Left hindlimb (tissue), 1 donor: ENCODE measurements at regions not wholly inside any gene's neighbourhood (a gene's known extent, or its start where the extent isn't known, plus 50 kb on each side); places are given as distances from the start of the nearest gene placed in this dataset.
"Not testable (repeated sequence)": the region's sequence is repeated elsewhere in the genome, so short reads cannot be mapped to it uniquely, and the experiment has no call there.

ENCODE experiments used
- DNase-seq: peaks from one replicate; pipeline ENCODE4 v3.0.0-alpha.2; 2018

DNA sequence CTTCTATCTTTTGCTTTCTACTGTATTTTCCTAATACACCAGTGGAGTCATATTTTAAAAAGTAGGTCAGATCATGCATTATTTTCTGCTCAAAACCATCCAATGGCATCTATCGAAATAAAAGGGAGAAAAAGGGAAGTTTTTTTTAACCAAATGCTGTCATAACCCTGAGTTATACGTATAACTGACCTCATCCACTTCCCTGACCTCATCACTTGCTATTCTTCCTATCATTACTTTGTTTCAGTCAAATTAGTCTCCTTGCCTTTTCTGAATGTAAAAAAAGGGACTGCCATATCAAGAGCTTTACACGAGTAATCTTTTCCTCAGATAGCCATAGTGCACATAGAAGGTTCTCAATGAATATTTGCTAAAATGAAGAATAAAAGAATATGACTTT is 1383.6 kb downstream of the ZPLD1 start:
- no peak for DNase-seq

DNA sequence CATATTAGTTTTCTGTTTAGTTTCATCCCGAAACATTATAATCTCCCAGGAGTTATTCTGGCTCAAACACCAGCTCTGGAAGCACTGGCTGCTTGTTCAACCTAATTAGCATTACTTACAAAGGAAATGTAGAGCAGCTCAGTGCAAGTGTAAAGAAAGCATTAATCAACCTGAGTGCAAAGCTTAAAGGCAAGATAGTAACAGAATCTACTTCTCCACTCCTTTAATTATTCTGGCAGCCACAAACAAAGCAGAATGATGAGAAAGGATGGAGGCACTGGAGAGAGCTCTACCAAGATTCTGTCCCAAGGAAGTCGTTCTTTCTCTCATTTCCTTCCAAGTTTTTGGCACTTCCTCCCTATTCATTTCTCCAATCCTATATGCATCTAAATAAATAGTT is 1384.0 kb downstream of the ZPLD1 start:
- no peak for DNase-seq

DNA sequence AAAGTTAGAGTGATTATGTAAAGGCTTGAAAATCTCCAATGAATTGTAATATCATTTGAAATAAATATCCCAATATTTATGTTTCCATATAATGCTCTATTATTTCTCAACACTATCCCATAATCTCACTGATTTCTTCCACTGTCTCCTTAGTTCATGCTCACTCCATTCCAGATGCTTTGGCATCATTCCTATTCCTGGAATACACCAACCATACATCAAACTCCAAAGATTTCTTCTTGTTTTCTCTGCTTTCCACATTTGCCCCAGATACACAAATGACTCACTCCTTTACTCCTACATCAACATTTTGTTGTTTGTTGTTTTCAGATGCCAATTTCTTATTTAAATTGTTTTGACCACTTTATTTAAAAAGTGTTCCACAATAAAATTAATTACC is 1390.8 kb downstream of the ZPLD1 start:
- DNase-seq, result no peak

DNA sequence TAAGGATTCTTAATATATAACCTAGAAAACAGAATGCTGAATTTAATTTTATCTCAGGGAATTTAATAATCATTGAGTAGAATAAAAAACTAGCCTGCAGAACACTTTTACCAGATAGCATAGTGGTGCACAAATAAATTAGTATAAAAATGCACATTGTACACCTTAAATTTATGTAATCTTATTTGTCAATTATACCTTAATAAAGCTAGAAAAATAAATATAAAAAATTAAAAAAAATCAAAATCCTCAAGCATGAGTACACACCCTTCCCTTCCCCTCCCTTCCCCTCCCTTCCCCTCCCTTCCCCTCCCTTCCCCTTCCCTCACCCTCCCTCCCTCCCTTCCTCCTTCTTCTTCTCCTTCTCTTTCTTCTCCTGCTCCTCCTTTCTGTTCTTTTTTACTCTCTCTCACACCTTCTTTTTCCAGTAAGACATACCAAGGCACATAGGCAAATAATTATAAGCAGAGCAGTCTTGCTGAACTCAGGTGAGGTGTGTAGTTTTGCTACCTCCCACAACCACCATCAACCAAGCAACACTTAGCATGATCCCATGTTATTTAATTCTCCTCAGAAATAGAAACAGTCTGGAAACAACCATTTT is 1395.0 kb downstream of the ZPLD1 start:
- no peak for DNase-seq

DNA sequence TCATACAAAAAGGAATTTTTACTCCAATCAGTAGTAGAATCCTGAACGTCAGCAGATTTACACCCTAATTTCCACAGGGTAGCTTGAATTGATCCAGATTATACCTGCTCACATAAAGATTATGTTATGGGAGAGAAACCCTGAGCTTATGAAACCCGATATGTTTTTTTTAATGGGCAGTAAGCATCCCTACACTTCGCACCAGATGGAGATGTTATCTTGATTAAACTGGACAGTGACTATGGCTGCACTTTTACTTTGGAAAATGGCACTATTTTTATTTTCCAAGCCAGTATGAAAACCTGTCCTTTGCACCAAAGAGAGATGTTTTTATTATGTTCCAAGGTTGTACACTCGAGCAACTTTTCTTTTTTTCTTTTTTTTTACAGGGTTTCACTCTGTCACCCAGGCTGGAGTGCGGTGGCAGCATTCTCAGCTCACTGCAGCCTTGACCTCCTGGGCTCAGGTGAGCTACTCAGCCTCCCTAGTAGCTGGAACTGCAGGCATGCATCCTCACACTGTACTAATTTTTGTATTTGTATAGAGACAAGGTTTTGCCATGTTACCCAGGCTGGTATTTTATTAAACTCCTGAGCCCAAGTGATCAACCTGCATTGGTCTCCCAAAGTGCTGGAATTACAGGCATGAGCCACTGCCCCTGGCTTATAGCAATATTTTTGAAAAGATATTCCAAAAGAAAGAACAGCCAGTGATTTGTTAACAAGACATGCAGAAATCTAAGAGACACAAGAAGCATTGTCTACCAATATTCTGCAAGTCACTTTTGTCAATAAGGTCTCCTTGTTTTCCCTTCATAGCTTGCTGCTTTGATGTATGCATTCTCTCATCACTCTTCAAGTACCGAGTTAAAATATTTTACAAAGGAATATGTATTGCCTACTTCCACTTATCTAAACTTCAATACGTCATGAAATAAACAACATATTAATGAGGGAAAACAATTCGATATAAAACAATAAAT is 1412.6 kb downstream of the ZPLD1 start:
- no peak for DNase-seq

DNA sequence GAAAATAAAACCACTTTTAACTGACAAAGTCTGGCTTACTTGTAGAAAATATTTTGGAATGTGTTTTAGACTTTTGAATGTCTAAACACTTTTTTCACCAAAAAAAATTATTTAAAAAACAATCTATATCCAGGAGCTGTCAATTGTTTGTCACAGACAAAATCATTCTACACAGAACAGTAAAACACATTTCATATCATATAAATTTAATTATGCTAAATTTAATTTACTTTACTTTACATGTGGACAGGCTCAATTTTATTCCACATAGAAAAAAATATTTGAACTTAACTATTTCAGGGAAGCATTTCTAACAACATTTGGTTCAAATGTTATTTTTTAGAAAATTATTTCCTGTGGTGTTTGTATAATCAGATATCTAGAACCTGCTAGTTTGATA is 1417.0 kb downstream of the ZPLD1 start:
- no peak for DNase-seq

DNA sequence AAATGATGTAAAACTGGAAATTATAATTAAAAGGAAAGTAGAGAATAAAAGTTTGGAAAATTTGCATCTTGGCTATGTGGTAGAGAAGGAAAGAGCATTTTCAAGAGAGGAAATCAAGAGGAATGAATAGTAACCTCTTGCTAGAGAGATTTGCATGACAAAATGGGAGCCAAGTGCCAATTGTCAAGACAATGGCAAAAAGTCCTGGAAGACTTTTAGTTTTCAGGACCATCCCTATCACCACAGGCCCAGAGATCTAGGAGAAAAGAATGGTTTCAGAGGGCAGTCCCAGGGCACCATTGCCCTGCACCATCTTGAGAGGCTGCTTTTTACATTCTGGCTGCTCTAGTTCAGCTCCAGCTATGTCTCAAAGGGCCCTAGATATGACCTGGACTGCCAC is 1427.6 kb downstream of the ZPLD1 start:
- DNase-seq, result no peak

DNA sequence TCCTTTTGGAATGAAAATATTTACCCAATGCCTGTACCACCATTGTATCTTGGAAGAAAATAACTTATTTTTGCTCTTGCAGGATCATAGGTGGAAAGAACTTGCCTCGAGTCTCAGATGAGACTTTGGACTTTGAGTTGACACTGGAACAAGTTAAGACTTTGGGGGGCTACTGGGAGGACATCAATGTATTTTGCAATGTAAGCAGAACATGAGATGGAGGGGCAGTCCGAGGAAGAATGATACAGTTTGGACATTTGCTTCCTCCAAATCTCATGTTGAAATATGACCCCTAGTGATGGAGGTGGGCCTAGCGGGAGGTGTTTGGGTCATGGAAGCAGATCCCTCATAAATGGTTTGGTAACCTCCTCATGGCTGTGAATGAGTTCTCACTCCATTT is 1428.6 kb downstream of the ZPLD1 start:
- DNase-seq, result no peak

DNA sequence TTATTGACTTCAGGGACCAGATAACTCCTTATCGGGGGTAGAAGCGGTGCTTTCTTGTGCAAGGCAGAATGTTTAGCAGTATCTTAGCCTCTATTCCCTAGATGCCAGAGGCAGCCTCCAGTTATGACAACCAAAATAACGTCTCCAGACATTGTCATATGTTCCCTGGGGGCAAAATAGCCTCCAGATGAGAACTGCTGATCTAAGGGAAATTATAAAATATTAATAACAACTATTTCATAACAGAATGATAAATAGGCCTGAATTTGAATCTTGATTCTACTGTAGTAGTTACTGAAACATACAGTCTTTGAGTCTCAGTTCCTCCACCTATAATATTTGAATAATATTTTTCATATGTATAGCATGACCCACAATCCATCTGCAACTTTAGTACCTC is 1431.3 kb downstream of the ZPLD1 start:
- no peak for DNase-seq

DNA sequence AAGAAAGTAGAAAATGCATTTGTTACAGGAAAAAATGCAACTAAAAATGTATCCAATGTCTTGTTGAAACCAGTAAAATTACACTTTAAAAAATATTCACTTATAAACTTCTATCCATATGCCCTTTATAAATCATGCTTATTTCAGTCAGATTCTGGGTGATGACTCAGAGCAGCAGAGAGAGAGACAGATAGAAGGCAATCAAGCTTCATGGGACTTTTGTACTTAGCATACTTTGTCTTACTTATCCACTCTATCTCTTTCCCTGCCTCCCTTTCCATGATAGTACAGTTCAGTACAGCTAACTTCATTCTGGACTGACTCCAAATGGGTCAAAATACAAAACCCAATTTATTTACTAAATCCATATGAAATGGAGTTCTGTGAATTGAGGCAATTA is 1438.2 kb downstream of the ZPLD1 start:
- no peak for DNase-seq

DNA sequence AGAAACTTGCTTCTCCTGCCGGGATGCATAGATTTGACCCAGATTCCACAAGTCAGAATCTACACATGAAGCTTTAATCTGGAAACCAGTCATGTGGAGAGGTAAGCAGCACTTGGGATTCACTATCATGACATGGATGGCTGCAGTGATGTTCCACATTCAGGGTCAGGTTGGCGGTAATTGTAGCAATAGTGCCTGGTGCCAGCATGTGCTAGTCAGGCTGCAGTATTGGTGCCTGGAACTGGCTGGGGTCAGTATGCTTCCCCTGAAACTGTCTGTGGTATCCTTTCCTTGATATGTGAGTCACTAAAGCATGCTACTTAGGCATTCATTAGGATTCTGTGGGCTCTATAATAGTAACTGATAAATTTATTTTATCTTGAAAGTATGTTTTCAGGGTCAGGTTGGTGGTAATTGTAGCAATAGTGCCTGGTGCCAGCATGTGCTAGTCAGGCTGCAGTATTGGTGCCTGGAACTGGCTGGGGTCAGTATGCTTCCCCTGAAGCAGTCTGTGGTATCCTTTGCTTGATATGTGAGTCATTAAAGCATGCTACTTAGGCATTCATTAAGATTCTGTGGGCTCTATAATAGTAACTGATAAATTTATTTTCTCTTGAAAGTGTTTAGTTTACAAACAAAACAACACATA is 1439.2 kb downstream of the ZPLD1 start:
- DNase-seq, result no peak

DNA sequence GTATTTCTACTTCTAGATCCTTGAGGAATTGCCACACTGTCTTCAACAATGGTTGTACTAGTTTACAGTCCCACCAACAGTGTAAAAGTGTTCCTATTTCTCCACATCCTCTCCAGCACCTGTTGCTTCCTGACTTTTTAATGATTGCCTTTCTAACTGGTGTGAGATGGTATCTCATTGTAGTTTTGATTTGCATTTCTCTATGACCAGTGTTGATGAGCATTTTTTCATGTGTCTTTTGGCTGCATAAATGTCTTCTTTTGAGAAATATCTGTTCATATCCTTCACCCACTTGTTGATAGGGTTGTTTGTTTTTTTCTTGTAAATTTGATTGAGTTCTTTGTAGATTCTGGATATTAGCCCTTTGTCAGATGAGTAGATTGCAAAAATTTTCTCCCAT is 1447.0 kb downstream of the ZPLD1 start:
- not testable (repeated sequence) for DNase-seq

DNA sequence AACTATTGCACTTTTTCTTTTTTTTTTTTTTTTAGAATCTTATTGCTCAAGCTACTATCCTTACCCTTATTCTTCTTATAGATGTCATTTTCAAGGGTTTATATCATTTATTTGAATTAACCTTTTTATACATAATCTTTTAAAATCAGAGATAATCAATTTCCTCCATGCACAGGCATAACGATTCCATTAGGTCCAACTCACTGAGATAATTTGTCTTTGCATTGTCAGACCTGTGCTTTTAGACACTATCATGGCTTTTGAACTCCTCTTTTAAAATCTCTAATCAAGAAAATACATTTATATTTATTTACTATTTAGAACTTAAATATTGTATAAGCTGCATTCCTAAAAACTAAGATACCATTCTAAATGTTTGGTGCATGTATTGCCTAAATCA is 1454.9 kb downstream of the ZPLD1 start:
- DNase-seq, result no peak

DNA sequence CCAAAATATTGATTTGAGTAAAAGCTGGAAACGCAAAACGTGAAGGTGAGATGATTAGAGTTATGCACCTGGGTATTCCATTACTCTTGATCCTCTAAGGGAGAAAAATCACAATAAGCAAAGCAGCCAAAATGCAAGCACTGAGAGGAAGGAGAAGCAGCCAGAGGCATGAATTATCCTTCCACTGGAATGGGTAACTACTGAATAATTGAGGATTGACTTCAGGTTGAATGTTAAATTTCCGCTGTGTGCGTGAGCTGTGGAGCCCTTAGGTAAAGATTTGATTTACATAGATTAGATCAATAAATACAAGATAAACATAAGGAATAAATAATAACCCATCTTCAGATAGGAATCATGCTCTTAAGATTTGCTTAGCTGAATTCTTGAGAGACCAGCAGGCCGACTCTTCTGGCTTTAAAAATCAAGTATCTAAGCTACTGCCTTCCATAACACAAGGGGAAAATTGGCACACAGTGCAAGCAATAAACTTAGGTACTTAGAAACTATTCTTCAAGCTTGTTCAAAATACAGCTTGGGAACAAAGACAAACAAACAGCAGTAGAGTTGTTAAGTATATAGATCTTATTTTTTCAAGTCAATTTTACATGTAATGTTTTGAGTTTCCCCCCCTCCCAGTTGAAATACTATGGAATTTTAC is 1459.5 kb downstream of the ZPLD1 start:
- DNase-seq, result no peak

DNA sequence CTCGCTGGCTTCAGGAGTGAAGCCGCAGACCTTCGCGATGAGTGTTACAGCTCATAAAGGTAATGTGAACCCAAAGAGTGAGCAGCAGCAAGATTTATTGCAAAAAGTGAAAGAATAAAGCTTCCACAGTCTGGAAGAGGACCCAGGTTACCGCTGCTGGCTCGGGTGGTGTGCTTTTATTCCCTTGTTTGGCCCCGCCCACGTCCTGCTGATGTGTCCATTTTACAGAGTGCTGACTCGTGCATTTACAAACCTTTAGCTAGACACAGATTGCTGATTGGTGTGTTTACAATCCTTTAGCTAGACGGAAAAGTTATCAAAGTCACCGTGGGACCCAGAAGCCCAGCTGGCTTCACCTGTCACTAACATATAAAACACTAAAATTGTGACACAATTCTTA is 1464.5 kb downstream of the ZPLD1 start:
- no peak for DNase-seq

DNA sequence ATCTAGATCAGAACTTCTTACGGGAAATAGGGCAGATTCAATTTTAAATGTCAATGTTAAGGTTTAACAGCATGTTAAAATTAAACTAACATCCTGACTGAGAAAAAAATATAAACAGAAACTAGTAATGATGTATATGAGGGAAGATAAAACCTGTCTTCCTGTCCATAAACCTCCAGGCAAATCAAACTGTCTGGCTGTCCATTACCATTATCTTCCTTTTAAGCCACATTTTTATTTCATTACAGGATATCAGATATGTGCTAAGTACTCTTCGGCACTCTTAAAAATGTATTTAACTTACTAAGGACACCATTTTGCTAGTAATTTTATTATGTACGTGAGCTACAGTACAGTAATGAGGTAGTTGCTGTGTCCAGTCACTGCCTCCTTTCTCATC is 1461.7 kb upstream of the ALCAM start:
- no peak for DNase-seq

DNA sequence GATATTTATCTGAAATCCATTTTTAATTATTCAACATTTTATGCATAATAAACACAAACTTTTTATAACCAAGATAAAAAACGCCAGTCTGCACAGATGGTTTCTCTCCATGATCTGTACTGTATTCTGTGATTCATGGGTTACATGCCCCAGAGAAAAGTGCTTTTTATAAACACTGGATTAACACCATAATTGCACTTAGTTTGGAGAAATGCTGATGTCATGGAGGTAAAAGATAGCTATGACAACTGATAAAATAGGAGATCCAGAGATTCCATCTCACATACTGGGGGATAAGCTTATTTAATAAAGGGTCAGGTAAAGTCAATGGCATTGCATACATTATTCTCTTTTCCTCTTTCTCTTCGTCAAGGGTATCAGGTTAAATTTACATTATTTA is 1460.4 kb upstream of the ALCAM start:
- DNase-seq, result no peak

DNA sequence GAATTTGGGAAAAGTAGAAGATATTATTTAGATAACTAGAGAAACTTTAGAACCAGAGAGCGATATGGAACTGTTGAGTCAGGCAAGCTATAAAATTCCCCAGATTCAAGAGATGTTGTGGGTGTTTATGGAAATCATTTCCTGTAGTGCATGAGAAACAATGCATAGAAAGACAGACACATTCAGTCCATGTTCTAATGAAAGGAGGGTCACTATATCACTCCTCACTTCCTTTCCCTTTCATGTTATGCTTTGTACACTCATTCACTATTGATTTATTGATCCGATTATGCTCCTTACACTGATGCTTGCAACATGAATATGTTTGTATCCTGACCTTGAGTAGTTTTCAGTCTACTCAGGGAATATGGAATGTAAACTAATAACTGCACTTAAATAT is 1459.9 kb upstream of the ALCAM start:
- DNase-seq, result no peak

DNA sequence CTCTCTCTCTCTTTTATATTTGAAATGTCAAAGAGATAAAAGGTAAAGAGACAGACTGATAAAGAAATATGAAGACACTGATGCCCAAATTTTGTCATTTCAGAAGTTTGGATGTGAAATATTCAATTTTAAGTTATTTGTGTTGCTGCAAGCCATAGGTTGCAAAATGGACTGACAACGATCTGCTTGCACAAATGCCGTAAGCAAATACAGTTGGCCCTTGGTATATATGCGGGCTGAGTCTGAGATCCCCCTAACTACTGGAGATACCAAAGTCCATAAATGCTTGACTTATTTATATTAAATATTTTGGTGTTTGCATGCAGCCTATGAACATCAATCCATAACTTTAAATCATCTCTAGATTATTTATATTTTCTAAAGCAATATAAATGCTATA is 1459.1 kb upstream of the ALCAM start:
- no peak for DNase-seq

DNA sequence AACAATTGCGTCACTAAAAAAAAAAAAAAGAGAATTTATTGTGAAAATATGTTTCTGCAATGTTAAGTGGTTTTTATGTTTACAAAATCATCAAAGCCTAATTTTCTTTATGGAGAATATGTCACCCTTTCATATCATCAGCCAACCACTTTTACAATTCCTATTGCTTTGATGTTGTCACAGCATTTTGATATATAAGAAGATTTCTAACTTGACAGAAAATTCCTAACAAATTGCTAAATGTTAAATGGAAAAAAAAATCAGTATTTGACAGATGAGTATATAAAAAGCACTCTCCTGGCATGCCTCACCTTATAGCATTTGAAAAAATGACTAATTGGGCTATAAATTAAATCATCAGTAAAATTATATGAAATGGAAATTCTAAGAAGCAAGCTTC is 1457.3 kb upstream of the ALCAM start:
- no peak for DNase-seq

DNA sequence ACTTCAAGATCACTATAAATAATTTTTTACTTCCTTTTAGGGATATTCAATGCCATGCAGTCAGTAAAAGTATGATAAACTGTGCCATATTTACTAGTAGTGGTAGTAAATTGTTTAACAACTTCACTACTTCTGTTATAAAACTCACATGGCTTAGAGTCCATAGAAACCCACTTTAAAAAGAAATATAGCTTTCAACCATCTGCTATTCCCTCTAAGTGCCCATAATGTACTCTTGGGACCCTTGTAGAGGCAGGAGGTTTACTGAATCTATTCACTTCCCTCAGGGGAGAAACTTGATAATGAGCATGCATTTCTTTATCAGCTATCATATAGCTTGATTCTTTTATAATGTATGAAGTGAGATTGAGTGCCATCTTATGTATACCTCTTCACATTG is 1448.4 kb upstream of the ALCAM start:
- no peak for DNase-seq

DNA sequence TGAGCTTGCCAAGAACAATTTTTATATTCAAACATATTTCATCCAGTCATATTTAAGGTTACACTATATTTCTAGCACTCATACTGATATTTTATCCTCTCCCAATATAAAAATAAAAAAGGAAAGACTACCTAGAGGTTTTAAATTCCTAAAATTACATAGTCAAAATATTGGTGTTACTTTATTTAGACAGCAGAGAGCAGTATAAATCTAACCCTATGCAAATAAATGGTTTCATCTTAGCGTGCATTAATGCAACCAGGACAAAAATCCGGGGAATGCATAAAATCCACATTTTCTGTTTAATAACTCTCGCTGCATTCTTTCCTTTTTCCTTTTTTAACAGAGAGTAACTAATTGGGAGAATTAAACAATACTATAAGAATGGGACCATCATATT is 1447.4 kb upstream of the ALCAM start:
- DNase-seq, result no peak

DNA sequence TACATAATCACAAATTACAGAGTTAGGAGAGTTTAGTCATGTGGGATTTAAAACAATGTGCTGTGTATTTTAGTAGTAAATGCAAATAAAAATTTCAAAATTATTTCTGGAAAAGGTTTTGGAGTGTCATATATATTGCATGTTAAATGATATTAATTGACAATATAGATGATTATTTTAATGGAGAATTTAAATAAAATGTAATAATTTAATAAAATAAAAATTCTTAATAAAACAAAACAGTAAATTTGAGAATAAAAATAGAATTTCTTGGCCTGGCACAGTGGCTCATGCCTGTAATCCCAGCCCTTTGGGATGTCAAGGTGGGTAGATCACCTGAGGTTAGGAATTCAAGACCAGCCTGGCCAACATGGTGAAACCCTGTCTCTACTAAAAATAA is 1442.8 kb upstream of the ALCAM start:
- DNase-seq, result no peak

DNA sequence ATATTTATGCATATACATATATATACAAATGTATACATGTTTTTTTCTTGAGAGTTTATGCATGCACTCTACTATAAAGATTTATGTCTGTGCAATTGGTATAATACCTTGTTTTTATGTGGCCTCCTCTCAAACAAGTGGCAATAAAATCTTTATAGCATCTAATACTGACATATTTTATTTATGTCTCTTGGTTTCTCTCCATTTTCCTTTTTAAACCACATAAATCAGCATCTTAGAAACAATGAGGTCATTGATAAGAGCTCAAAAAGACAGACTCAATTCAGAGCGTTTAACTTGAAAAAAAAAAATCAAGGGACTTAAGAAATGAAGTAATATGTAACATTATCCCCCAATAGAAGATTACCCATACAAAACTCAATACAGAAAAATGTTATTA is 1442.2 kb upstream of the ALCAM start:
- DNase-seq, result no peak
